ENCODE measurements at regions not wholly inside any gene's neighbourhood (a gene's known extent, or its start where the extent isn't known, plus 50 kb on each side); places are given as distances from the start of the nearest gene placed in this dataset.

DNA sequence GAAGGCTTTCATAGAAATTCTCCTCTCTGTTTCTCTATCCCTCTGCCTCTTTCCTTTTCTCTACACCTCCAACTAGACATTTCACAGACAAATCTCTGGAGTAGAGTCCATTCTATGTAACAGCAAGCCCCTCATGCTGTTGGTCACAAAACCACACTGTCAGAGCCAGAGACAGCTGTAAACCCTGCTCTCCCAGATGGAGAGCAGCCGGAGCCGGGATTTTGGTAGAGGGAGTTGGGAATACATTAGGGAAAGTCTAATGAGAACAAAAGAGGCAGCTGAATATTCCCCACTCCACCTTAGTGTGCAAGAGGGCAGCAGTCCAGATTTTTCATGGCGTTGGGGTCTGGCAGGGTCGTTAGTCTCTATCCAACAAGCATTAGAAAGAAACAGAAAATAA, 68.3 kb upstream of the EDN1 start:
- H3K27me3 ChIP-seq: no peaks in the 10 kb centered on the region
- H3K36me3 ChIP-seq: no peaks in the 10 kb centered on the region
- H3K27ac ChIP-seq: no peak overlapping the region
- TF ChIP-seq, protein P1, sequence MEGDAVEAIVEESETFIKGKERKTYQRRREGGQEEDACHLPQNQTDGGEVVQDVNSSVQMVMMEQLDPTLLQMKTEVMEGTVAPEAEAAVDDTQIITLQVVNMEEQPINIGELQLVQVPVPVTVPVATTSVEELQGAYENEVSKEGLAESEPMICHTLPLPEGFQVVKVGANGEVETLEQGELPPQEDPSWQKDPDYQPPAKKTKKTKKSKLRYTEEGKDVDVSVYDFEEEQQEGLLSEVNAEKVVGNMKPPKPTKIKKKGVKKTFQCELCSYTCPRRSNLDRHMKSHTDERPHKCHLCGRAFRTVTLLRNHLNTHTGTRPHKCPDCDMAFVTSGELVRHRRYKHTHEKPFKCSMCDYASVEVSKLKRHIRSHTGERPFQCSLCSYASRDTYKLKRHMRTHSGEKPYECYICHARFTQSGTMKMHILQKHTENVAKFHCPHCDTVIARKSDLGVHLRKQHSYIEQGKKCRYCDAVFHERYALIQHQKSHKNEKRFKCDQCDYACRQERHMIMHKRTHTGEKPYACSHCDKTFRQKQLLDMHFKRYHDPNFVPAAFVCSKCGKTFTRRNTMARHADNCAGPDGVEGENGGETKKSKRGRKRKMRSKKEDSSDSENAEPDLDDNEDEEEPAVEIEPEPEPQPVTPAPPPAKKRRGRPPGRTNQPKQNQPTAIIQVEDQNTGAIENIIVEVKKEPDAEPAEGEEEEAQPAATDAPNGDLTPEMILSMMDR (IDR thresholded peaks at IDR 0.05): no peak
- intact Hi-C loops (cut with DNase I): no loop called here
- H3K4me3 ChIP-seq: no peak overlapping the region
- DNase-seq (no peak), ATAC-seq (no peak)
- H3K9me3 ChIP-seq: no peaks in the 10 kb centered on the region
- H3K4me1 ChIP-seq: no peaks in the 10 kb centered on the region

DNA sequence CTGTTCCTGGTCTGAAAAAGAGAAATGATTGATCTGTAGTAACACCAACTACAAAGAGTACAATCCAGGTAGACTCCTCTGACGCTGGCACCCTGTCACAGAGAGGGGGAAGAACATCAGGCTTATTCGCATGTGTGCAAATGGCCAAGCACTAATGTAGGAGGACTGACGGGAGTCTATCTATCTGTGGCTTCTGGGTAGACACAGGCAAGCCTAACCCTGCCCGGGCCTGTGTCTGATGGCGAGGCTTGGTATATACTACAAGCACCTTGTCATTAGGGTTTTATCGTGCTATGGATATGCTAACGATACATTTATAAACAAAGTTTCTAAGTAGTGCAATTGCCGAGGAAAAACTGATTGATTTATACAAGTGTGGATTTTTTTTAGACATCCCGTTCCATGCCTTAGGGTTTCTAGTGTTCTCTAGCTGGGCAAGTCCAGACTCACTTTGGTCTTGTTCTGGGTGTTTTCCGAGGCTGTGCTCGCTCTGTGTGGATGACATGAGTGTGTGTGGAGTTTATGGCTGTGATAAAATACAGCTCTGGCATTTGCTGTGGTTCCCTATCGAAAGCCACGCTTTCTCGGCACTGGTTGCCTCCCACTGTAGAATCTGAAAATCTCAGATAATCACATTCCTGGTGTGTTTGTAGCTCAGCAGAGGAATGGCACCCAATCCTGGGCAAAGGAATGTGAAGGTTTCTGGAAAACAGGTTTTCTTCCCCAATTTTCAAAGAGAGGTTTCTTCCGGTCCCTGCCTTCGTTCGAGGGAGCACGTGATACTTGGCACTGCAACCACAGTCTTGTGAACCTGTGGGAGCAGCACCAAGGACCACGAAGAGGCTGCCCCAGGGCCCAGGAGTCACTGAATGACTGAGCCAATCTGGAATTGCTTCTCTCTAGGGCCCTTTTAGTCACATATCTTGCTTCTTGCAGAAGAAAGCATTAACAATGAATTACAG, 67.5 kb upstream of the EDN1 start:
- DNase-seq: no peak
- Histone ChIP-seq H3K4me3 (no peak overlapping the region), H3K27me3 (no peaks in the 10 kb centered on the region), H3K4me1 (no peaks in the 10 kb centered on the region), H3K27ac (no peak overlapping the region), H3K36me3 (no peaks in the 10 kb centered on the region), H3K9me3 (no peaks in the 10 kb centered on the region)
- intact Hi-C loops (cut with DNase I): no loop called here
- no peak for ATAC-seq
- TF ChIP-seq, protein P1 (IDR thresholded peaks at IDR 0.05): no peak

DNA sequence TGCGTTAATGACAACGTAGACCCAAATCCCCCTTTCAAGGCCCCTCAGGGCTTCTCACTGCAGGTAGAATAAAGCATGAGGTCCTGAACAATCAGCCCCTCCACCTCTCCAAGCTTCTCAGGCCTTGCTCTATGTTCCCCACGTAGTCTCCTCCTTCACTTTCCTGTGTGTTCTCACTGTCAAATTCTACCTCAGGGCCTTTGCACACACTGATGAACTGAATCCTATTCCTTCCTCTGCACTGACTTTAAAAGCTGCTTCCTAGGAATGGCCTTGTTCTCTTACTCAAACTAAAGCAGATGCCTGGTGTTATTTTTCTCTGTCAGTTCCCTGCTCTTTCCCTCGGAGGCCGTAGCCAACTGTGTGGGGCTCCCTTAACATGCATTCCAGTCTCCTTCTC, 66.8 kb upstream of the EDN1 start:
- Histone ChIP-seq H3K4me1 (no peaks in the 10 kb centered on the region), H3K27me3 (no peaks in the 10 kb centered on the region), H3K4me3 (no peak overlapping the region), H3K27ac (no peak overlapping the region), H3K36me3 (no peaks in the 10 kb centered on the region), H3K9me3 (no peaks in the 10 kb centered on the region)
- DNase-seq (no peak), ATAC-seq (no peak)
- intact Hi-C loops (cut with DNase I): no loop called here
- TF ChIP-seq, protein P1 (IDR thresholded peaks at IDR 0.05): no peak

DNA sequence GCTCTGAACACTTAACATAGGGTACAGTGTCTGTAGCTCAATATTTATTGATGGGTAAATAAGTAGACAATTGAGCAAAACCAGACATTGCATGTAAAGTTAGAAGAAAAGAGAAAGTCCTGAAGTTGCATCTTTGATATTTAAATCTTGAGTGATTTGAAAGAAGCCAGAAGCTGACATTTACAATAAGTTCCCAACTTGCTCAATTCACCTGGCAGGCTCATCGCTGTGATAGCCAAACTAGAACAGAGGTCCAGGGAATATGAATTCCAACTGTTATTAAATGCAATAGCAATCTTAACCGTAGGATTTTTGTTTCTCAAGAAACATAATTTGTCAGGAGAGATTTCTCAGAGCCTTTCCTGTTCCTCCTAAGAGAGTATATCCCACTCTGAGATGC, 65.9 kb upstream of the EDN1 start:
- Histone ChIP-seq H3K27ac (no peak overlapping the region), H3K4me1 (no peaks in the 10 kb centered on the region), H3K9me3 (no peaks in the 10 kb centered on the region), H3K4me3 (no peak overlapping the region), H3K36me3 (no peaks in the 10 kb centered on the region), H3K27me3 (no peaks in the 10 kb centered on the region)
- TF ChIP-seq, protein P1 (IDR thresholded peaks at IDR 0.05): no peak
- intact Hi-C loops (cut with DNase I): no loop called here
- ATAC-seq: no peak
- no peak for DNase-seq

DNA sequence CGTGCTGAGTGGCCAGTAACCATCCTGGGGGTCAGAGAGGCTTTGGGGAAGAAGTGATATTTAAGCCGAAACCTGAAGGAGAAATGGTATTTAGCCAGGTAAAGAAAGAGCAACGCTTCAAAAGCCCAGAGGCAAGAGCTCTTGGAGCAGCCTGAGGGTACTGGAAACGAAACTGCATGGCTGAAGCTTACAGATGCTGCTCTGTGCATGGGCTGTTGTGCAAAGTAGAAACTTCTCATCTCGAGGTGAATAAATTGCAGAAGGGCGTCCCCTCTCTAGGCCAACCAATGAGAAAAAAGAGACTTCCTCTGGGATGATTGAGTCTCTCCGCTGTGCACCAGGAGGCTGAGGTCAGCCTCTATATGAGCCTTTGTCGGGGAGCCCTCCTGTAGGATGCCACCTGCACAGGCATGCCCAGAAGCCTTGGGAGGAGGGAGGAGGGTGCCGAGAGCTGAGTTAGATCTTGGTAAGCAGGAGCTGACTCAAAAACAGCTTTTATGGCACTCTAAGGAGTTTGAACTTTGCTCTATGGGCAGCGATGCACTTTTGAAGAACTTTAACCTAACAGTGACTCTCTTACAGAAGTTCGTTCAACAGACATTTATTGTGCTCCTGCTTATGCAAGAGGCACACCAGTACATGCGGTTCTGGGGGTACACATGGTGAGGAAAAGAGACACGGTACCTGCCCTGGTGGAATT, 61.6 kb upstream of the EDN1 start:
- no peak overlapping the region for H3K27ac ChIP-seq
- intact Hi-C loops (cut with DNase I): no loop called here
- H3K9me3 ChIP-seq: no peaks in the 10 kb centered on the region
- ATAC-seq (no peak), DNase-seq (no peak)
- TF ChIP-seq, protein P1 (IDR thresholded peaks at IDR 0.05): no peak
- no peak overlapping the region for H3K4me3 ChIP-seq
- H3K27me3 ChIP-seq: no peaks in the 10 kb centered on the region
- no peaks in the 10 kb centered on the region for H3K36me3 ChIP-seq
- peaks cover 0 to 12% of the 10 kb centered on the region in 2 donors for H3K4me1 ChIP-seq
